ENCODE measurements at regions not wholly inside any gene's neighbourhood (a gene's known extent, or its start where the extent isn't known, plus 50 kb on each side); places are given as distances from the start of the nearest gene placed in this dataset. TPM values are rescaled to one million over a fixed set of nuclear protein-coding genes. Genes with fewer than 3 reads are reported as not detected.

DNA sequence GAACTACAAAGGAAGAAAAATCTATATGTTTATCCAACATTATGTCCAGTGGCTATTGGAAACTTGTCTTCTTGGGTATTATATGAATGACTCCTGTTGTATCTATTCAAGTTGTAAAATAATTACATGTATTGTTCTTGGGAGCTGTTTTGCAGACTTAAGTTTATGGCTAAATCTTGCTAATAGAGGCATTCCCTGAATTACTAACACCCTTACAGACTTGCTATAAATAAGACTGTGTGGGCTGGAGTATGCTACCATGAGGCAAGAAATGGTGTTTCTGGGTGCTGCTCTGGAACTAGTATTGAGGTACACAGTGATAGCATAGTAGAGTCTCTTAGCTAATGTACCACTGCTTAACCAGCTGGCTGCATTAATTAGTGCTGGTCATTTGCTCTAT is 155.1 kb downstream of the HIPK3 start:
- Histone ChIP-seq H3K27me3 (replicated peaks; ENCODE audit: insufficient read depth) (no peaks in the 10 kb centered on the region), H3F3A (ENCODE audit: insufficient read depth) (peaks cover 6% of the 10 kb centered on the region; the same call in 1 of the 2 replicates), H3K4me1 (ENCODE audit: insufficient read depth) (peaks cover 26% of the 10 kb centered on the region), H3K79me2 (ENCODE audit: insufficient read depth) (peaks cover 99% of the 10 kb centered on the region), H2AFZ (no peak overlapping the region; the same call in 1 of the 2 replicates), H3K4me3 (no peak overlapping the region), H3K4me2 (ENCODE audit: unreplicated experiment) (peak overlapping the region; percentile 41), H3K9me2 (ENCODE audit: insufficient read depth) (no peaks in the 10 kb centered on the region), H3K36me3 (ENCODE audit: low read depth) (no peaks in the 10 kb centered on the region), H4K20me1 (ENCODE audit: insufficient read depth) (peaks cover 4% of the 10 kb centered on the region; the same call in 1 of the 2 replicates), H3K27ac (0 out of 2 replicates have a peak overlapping the region, but pooled peaks have one; percentile 14), H3K9me3 (ENCODE audit: low read depth) (no peaks in the 10 kb centered on the region), H3K9ac (no peak overlapping the region)
- peak; percentile 36 for DNase-seq
- TF ChIP-seq EZH2 (IDR thresholded peaks at IDR 0.05; ENCODE audit: insufficient read depth, poor library complexity, severe bottlenecking) (no peak), EZH2phosphoT487 (IDR thresholded peaks at IDR 0.05; ENCODE audit: insufficient read depth, low read depth) (no peak)
- in situ Hi-C loops (cut with MboI): no loop called here

DNA sequence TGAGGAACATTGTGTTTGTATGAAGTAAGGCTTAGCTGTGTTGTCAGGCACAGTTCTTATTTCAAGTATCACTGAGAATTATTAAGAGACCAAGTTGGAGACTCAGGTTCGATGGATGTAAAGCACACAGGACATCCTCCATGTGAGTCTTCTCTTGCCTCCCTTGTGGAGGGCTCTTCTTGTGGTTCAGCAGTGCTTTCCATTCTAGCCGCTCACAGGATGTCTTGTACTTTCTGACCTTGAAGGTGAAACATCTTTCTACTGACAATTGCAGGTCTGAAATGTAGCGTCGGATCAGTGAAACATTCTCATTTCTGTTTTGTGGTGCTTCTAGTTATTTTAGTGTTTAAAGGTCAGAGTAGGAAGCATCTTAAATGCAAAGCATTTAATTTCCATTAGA is 154.6 kb downstream of the HIPK3 start:
- Histone ChIP-seq H3K4me2 (ENCODE audit: unreplicated experiment) (no peak overlapping the region), H3K27me3 (replicated peaks; ENCODE audit: insufficient read depth) (no peaks in the 10 kb centered on the region), H3K9me3 (ENCODE audit: low read depth) (no peaks in the 10 kb centered on the region), H3K36me3 (ENCODE audit: low read depth) (no peaks in the 10 kb centered on the region), H2AFZ (no peak overlapping the region), H4K20me1 (ENCODE audit: insufficient read depth) (peaks cover 4% of the 10 kb centered on the region; the same call in 1 of the 2 replicates), H3K79me2 (ENCODE audit: insufficient read depth) (peaks cover 98% of the 10 kb centered on the region), H3F3A (ENCODE audit: insufficient read depth) (peaks cover 6% of the 10 kb centered on the region; the same call in 1 of the 2 replicates), H3K9me2 (ENCODE audit: insufficient read depth) (no peaks in the 10 kb centered on the region), H3K27ac (no peak overlapping the region), H3K4me3 (no peak overlapping the region), H3K9ac (no peak overlapping the region), H3K4me1 (ENCODE audit: insufficient read depth) (peaks cover 26% of the 10 kb centered on the region)
- in situ Hi-C loops (cut with MboI): no loop called here
- no peak for TF ChIP-seq EZH2 (IDR thresholded peaks at IDR 0.05; ENCODE audit: insufficient read depth, poor library complexity, severe bottlenecking)
- no peak for TF ChIP-seq EZH2phosphoT487 (IDR thresholded peaks at IDR 0.05; ENCODE audit: insufficient read depth, low read depth)
- DNase-seq: no peak
- WGBS, 2 experiments (ENCODE audit: low coverage in 1 of 2, low lambda C conversion rate in 2 of 2, missing lambda C conversion rate in 2 of 2): 96% methylated on average over 4 of the region's 4 CpGs

DNA sequence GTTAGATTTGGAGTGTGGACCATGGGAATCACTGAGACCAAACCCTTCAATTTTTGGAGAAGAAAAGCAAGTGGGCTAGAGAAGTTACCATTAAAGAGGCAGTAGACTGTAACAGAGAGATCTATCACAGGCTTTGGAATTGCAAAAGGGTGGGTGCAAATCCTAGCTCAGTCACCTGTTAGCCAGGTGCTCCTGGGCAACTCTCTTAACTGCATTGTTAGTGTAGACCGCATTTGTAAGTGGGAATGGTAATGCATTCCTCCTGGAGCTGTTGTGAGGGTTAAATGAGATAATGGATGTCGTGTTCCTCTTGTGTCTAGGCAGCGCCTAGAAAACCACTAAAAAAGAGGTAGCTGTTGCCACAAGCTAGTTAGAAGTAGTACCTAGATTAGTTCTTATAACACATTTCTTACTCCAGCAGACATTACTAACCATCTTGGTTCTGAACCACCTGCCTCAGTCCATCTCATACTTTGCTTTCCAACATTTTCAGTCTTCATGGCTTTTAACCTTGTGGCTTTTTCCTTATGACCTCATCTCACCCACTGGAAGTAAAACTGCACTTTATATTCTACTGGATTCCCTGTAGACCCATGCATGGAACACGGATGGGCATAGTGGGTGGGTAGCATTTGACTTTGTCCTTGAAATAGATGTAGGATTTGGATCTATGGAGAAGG is 153.0 kb downstream of the HIPK3 start:
- Histone ChIP-seq H3K4me1 (ENCODE audit: insufficient read depth) (peaks cover 29% of the 10 kb centered on the region), H3K36me3 (ENCODE audit: low read depth) (no peaks in the 10 kb centered on the region), H3K27ac (no peak overlapping the region), H3F3A (ENCODE audit: insufficient read depth) (peaks cover 6% of the 10 kb centered on the region; the same call in 1 of the 2 replicates), H3K4me3 (no peak overlapping the region), H3K4me2 (ENCODE audit: unreplicated experiment) (no peak overlapping the region), H3K9me2 (ENCODE audit: insufficient read depth) (no peaks in the 10 kb centered on the region), H3K79me2 (ENCODE audit: insufficient read depth) (peaks cover 96% of the 10 kb centered on the region), H4K20me1 (ENCODE audit: insufficient read depth) (peaks cover 4% of the 10 kb centered on the region; the same call in 1 of the 2 replicates), H3K27me3 (replicated peaks; ENCODE audit: insufficient read depth) (no peaks in the 10 kb centered on the region), H3K9me3 (ENCODE audit: low read depth) (no peaks in the 10 kb centered on the region), H3K9ac (no peak overlapping the region), H2AFZ (no peak overlapping the region)
- no peak for TF ChIP-seq EZH2phosphoT487 (IDR thresholded peaks at IDR 0.05; ENCODE audit: insufficient read depth, low read depth)
- TF ChIP-seq EZH2 (IDR thresholded peaks at IDR 0.05; ENCODE audit: insufficient read depth, poor library complexity, severe bottlenecking): no peak
- in situ Hi-C loops (cut with MboI): no loop called here
- DNase-seq: no peak
- WGBS, 2 experiments (ENCODE audit: low coverage in 1 of 2, low lambda C conversion rate in 2 of 2, missing lambda C conversion rate in 2 of 2): 57 to 66% methylated on average over 4 of the region's 4 CpGs

Small RNA genes lying in the stretch of these regions (small RNA-seq; reads per million reads assigned to genes)
- gene AL133399.1 (ENCODE audit: low read depth, low replicate concordance): not detected

Data from GM23248 (cell line).